COR-L47 (cell line): ENCODE measurements at regions not wholly inside any gene's neighbourhood (a gene's known extent, or its start where the extent isn't known, plus 50 kb on each side); places are given as distances from the start of the nearest gene placed in this dataset.

ENCODE experiments used
- DNase-seq: peaks from one replicate; lab custom pipeline; 2025; lab: John Stamatoyannopoulos, UW

- DNase-seq: no peak
Measured at GRCh38 chr10:121182219-121182618, 331.1 kb downstream of the WDR11 start.

GRCh38 chr10:121183236-121183635, 332.1 kb downstream of the WDR11 start:
- no peak for DNase-seq

GRCh38 chr10:121183707-121184106, 332.5 kb downstream of the WDR11 start:
- DNase-seq: no peak

GRCh38 chr10:121185816-121186455, 334.8 kb downstream of the WDR11 start:
- DNase-seq: no peak

GRCh38 chr10:121187391-121187790, 336.2 kb downstream of the WDR11 start:
- DNase-seq: no peak

DNA sequence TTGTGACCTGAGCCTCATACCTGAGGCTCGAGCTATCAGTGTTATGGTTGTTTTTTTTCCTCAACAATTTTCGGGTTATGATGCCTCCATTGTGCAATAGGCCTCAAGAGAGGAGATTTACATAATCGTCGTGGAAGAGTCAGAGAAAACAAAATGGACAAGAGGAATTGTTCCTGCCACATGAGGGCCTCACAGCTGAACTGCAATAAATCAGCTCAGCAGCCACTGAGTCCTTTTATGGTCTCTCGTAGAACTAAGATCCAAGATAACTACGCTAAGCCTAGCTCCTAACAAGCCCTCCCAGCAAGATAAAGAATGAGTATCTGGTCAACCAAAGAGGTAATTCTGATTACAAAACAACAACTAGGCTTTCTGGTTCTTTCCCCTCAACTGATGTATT, 336.8 kb downstream of the WDR11 start:
- no peak for DNase-seq

- DNase-seq: no peak
Measured at GRCh38 chr10:121189066-121189465, 337.9 kb downstream of the WDR11 start.

DNA sequence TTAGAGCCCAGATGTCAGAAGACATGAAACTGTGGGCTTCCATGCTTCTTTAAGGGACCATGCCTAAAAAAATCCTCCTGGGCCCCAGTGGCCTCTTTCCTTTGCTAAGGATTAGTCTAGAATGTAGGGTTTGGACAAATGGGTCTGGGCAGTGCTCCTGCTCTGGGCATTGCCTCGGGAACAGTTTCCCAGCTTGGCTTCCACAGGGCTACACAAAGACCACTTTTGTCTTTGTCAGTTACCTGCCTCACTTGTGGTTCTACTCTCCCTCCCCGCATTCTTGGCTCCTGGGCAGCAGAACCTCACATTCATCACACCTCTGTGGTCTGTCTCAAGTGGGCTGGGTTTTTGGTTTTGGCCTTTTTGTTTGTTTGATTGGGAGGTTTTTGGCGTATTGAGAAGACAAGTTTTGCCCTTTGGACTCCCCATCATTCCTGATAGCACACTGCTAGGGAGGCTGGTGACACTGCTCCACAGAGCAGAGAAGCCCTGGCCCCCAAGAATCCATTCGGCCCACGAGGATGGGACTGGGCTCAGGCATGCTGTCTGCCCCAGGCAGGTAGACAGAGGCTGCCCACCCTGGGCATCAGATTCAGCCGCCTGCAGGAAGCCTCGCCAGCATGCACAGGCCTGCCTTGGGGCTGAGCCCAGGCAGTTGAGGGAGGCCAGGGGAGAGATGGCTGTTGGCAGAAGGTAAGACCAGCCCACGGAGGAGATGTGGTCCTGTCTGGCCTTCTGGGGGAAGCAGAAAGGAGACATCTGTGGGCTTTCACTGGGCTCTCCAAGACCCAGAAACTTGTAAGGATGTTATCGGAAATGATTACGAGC, 343.7 kb downstream of the WDR11 start:
- no peak for DNase-seq

- no peak for DNase-seq
Measured at GRCh38 chr10:121195524-121195910, 344.4 kb downstream of the WDR11 start.

GRCh38 chr10:121199081-121199480, 347.9 kb downstream of the WDR11 start:
- no peak for DNase-seq

- DNase-seq: no peak
Measured at GRCh38 chr10:121205625-121206024, 354.5 kb downstream of the WDR11 start.

- DNase-seq: no peak
Measured at GRCh38 chr10:121211446-121211845, 360.3 kb downstream of the WDR11 start.

GRCh38 chr10:121213437-121213836, 362.3 kb downstream of the WDR11 start:
- DNase-seq: no peak

DNA sequence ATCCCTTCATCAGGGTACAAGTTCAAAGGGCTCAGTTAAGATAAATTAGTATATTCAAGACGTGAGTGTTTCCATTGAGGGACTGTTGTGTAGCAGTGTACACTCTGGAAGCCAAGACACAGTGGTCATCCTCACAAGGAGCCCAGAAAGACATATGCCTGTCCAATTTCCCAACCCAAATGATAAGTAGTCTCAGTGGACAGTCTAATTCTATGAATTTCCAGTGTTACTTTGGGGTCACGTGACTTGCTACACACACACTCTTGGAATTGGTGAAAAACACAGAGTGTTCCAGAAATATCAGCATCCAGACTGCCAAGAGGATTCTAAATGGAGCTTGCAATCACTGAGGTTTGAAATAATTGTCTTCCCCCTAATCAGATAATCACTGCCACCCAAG, 365.1 kb downstream of the WDR11 start:
- no peak for DNase-seq

- no peak for DNase-seq
Measured at GRCh38 chr10:121216721-121217181, 365.6 kb downstream of the WDR11 start.

DNA sequence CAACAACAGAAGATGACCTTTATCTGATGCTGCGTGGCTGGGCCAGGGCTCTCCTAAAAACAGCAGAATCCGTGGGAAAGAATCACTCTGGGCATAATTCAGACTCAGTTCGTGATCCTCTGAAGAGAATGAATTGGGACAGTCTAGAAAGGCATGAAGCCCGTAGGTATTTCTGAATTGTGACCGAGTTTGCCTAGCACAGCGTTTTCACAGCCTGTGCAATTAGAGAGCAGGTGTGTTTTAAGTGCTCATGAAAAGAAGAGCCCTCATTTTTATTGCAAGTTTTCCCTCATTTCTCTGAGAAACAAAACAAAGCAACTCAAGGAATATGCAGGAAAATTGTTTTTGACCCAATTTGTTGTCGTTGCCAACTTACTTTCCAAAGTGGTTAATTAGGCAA, 366.2 kb downstream of the WDR11 start:
- DNase-seq: no peak

- no peak for DNase-seq
Measured at GRCh38 chr10:121221072-121221471, 369.9 kb downstream of the WDR11 start.

DNA sequence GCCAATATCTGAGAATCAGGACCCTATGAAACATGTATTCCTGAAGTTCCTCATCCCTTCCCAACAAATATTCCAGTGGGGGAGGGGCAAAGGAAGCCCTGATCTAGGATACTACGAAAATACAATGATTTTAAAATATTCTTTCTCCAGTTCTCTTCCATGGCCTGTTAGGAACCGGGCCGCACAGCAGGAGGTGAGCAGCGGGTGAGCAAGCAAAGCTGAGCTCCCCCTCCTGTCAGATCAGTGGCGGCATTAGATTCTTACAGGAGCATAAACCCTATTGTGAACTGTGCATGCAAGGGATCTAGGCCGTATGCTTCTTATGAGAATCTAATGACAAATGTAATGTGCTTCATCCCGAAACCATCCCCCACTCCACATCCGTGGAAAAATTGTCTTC, 370.8 kb downstream of the WDR11 start:
- DNase-seq: no peak

DNA sequence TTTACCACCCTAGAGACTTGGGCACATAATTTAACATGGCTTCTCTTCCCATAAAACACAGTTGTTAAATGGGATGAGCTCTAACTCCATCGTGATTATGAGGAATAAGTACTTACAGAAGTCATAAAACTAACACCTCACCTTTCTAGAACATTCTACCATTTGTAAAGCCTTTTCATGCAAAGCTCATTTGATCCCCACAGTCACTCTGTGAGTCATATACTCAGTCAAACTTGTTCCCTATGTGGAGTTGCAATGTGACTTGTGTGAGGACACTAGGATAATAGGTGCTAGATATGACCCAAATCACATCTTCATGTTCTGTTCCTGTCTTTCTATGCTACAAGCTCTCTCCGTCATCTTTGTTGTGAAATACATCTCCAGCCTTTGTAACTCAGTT, 371.7 kb downstream of the WDR11 start:
- no peak for DNase-seq

GRCh38 chr10:121231079-121231478, 367.2 kb downstream of the FGFR2 start:
- DNase-seq: no peak

DNA sequence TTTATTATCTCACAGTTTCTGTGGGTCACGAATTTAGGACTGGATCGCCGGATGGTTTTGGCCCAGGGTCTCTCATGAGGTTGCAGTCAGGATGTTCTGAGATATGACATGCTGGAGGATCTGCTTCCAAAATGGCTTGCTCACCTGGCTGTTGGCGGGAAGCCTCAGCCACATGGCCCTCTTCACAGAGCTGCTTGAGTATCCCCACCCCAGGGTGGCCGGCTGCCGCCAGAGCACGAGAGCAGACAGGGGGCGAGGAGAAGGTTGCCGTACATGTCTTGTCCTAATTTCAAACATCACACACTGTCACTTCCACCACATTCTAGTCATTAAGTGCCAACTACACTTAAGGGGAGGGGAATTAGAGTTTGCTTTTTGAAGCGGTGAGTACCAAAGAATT, 365.8 kb downstream of the FGFR2 start:
- no peak for DNase-seq

DNA sequence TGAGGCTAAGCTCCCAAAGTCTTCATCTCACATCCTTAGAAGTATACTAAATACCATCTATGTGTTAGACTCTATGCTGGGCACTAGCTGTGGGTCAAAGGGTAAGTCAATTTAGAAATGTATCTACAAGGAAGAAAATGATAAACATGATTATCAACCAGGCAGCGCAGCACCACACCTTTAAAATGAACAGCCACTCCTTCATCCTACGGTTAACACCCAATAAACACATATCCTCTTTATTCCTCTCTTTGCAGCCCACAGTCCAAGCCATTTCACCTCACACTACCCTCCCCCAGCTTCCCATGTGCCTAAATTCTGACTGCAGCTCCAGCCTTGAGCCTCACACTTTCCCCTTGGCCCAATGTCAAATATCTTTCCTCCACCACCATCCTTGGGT, 362.6 kb downstream of the FGFR2 start:
- DNase-seq: no peak

DNA sequence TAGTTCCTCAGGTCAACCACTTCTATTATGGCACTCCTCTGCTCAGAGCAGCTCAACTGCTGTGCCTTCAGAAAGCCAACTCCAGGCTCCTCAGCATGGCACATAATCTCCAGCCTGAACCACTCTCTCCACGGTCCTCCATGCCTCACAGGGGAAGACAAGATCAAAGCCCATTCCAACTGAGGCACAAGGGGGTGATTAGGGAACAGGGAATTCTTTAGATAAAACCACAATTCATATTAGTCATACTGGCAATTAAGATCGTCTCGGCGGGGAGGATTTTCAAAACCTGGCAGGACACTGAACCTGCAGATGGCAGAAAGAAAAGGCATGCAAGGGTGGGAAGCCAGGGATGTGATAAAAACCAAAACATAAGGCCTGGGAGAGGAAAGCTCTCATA, 361.6 kb downstream of the FGFR2 start:
- DNase-seq: no peak

GRCh38 chr10:121237718-121238117, 360.5 kb downstream of the FGFR2 start:
- DNase-seq: no peak
